ENCODE measurements at regions not wholly inside any gene's neighbourhood (a gene's known extent, or its start where the extent isn't known, plus 50 kb on each side); places are given as distances from the start of the nearest gene placed in this dataset.

- DNase-seq, result no peak
Observed at GRCh38 chr15:95804484-95804883, 526.0 kb upstream of the NR2F2 start.

DNA sequence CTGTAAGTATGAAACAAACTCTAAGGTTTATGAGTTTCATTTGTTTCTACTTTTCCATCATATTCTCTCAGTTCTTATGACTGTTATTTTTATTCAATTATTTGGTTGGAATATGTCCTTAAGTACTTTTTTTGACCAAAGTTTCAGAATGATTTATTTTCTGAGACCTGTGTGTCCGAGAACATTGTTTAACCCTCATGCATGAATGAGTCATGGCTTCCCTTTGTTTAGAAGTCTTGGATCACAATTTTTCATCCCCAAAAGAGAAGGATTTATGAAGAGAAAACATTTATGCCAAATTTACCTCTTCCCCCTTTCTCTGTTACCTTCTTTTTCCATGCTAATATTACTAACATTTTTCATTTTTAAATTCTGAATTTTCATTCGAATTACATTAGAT is 518.0 kb upstream of the NR2F2 start:
- no peak for DNase-seq

- no peak for DNase-seq
Observed at GRCh38 chr15:95814908-95815307, 515.6 kb upstream of the NR2F2 start.

DNA sequence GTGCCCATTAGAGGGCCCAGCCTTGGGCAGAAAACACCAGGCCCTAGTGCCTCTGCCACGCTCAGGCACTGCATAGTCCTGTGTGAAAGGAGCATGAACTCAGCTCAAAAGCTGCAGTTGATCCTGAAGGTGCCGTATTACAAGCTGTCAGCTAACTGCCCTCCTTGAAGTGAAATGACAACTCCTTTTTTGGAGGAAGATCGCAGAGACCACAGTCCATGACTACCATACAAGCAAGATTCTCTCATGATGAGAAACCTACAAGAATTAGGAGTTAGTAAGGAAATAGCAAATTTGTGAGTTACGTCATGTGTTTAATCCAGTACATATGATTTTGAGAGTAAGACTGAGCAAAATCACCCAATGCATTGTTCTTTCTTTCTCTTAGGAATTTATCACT is 513.9 kb upstream of the NR2F2 start:
- DNase-seq, result no peak

GRCh38 chr15:95822961-95823360 is 507.5 kb upstream of the NR2F2 start:
- DNase-seq, result no peak

GRCh38 chr15:95825208-95825607 is 505.3 kb upstream of the NR2F2 start:
- DNase-seq, result no peak

GRCh38 chr15:95825671-95826411 is 504.7 kb upstream of the NR2F2 start:
- peak; percentile 37 for DNase-seq

DNA sequence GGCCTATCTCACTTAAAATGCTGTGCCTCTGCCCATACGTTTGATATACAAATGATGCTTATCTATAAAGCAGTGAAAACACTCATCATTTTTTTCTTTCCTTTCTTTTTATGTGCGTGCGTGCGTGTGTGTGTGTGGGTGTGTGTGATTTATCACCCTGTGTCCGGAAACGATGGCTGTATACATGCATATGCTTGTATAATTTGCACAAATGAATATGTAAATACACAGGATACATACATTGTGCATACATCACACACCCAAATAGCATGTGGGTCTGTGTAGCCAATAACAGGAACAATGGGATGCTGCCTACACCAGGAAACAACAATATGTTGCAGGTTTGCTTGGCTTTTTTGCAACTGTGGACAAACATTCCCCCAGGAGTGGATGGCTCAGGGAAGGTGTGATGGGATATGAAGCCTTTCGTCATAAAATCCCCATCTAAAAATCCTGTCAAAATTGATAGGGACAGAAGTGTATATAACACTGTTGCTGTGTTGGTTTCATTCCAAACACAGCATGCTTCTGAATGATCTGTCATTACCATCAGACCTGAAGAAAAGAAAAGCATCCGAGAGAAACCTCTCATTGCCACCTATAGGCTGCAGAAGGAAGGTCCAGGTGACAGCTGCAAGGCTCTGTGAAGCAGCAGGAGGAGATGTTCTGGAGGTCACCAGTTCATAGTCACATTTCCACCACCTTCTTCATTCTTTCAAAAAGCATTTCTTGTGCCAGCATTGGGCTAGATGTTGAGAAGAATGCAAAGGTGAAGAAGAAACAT is 503.9 kb upstream of the NR2F2 start:
- DNase-seq, result no peak

- no peak for DNase-seq
Observed at GRCh38 chr15:95829062-95829461, 501.4 kb upstream of the NR2F2 start.

- DNase-seq, result no peak
Observed at GRCh38 chr15:95830281-95830680, 500.2 kb upstream of the NR2F2 start.

DNA sequence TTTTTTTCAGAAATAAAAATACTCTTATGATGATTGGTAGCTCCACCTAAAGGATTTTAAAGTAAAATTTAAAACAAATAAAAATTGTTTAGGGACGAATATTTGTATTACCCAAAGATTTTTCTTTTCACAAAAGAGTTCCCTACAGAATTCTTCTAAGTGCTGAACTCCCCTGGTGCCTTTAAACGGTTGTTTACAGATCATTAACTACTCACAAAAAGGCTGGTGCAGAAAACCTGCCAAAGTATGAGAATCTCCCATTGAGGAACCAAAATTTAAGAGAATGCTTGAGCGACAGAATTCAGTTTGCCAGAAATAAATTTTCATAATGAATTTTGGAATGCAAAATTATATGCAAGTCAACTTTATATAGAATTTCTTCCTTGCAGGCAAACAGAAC is 497.8 kb upstream of the NR2F2 start:
- no peak for DNase-seq

DNA sequence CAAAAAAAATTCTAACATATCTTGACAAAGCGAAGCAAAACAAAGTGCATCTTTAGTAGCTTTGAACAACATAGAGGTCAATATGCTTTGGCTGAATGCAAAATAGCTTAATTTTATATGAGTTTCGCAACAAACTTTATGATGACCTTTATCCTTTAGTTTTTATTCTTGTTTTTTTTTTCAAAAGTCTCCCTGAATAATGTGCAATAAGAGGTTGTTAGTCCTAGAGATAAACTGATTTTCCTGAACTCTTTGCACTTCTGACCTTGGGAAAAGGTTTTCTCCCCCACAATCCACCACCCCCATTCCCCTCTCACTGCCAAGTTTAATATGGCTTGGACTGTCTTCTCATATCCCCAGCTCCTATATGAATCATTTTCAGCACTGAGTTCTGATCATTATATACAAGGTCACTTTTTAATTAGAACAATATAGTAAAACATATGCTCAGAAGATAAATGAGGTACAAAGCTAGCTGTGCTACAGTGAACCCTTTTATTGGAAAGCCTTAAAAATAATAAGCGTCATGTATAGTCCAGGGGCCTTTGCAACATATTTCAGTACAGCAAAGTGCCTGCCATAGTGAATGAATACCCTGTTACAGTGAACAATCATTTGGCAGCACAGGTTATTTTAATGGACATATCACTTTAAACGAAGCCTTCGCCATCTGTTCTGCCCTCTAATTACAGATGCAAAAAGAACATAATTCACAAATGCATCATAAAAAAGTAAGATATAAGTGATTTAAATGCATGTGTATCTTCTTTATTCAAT is 496.3 kb upstream of the NR2F2 start:
- no peak for DNase-seq

DNA sequence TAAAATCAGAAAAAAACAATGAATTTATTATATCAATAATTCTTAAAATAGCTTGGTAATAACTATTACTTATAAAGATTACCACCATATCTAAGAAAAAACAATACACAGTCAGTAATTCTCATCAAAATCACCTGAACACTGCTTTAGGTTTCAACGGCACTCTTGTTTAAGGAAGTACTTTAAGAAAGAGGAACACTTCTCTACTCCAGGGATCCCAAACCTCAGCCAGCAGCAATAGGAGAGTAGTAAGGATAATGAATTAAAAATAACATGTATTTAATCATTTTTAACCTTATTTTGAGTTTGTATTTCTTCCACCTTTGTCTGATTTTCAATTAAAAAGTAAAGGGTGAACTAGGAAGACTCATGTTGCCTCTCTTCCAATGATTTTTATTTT is 494.0 kb upstream of the NR2F2 start:
- DNase-seq, result no peak

GRCh38 chr15:95837341-95838004 is 493.0 kb upstream of the NR2F2 start:
- DNase-seq, result no peak

- DNase-seq, result no peak
Observed at GRCh38 chr15:95839367-95839782, 491.1 kb upstream of the NR2F2 start.

- no peak for DNase-seq
Observed at GRCh38 chr15:95840004-95840403, 490.5 kb upstream of the NR2F2 start.

GRCh38 chr15:95840855-95841254 is 489.6 kb upstream of the NR2F2 start:
- no peak for DNase-seq

- DNase-seq, result no peak
Observed at GRCh38 chr15:95842576-95842975, 487.9 kb upstream of the NR2F2 start.

DNA sequence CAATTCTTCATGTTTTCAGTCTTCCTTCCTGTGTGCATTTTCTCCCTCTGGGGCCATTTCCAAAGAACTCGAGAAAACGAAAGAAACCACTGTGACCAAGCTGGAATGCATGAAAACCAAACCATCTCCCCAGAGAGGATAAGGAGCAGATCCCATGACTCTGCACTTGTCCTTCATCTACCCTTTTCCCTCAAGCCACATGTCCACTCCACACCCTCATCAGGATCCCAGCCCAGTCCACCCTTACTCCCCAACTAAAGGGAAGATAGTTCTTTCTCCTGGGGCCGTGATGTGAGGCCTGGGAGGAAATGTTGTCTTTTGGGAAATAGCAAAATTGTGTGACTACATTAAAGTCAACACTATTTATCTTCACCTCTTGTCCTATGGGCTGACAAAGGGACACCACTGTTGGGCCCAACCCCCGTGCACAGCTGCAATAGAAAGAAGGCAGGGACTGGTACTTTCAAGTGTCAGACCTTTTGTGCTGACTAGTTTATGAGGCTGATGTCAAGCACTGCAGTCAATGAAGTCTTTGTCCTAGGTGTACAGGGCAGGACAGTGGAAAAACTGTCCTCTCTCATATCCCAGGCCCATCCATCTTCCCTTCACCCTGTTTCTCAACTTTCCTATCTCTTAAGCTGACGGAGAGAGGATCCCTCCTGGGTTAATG is 487.1 kb upstream of the NR2F2 start:
- no peak for DNase-seq

GRCh38 chr15:95845862-95846515 is 484.5 kb upstream of the NR2F2 start:
- DNase-seq, result no peak

DNA sequence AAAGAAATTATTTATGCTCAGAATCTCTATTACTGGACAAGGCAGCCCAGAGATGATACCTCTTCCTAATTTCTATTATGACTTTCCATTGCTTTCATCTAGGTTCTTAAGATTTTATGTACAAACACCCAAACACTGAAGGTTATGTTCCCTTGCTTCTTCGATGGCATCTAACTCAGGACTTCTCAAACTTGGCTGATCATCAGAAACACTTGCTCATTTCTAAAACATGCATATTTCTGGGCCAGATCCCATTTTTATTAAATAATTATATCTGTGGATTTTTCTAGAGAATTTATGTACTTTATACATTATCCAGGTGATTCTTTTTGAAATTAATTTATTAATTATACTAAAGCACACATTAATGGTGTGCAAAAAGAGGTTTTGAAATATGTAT is 482.4 kb upstream of the NR2F2 start:
- DNase-seq, result no peak

GRCh38 chr15:95850837-95851236 is 479.7 kb upstream of the NR2F2 start:
- DNase-seq, result no peak
